ENCODE measurements at regions not wholly inside any gene's neighbourhood (a gene's known extent, or its start where the extent isn't known, plus 50 kb on each side); places are given as distances from the start of the nearest gene placed in this dataset.

GRCh38 chrX:87167841-87168240, 349.8 kb upstream of the KLHL4 start:
- no peak for TF ChIP-seq CTCF (IDR thresholded peaks at IDR 0.05)
- no peak for TF ChIP-seq POLR2A (IDR thresholded peaks at IDR 0.05)
